Body of pancreas (tissue), 4 donors: ENCODE measurements at regions not wholly inside any gene's neighbourhood (a gene's known extent, or its start where the extent isn't known, plus 50 kb on each side); places are given as distances from the start of the nearest gene placed in this dataset.

ENCODE experiments used
- ATAC-seq: fragments of 150-250 bp; one replicate; pipeline ENCODE4 v1.9.1; 2016
- DNase-seq, 4 donors: peaks; one replicate each; pipeline ENCODE4 v3.0.0-alpha.2; 2019
- H3K27ac ChIP-seq, 4 donors: fragments of 200-600 bp; sonication (generic); 1 replicate in 3 of 4; 2 replicates in 1 of 4; pipeline versions ENCODE4 v1.5.1 to v1.6.1; 2016 to 2019; ENCODE audit warnings: mild to moderate bottlenecking in 1 of 4, mixed read lengths in 1 of 4, moderate library complexity in 1 of 4
- H3K27me3 ChIP-seq, 2 donors: fragments of 200-600 bp; sonication (generic); one replicate each; pipeline ENCODE4 v1.6.0; 2016; ENCODE audit warnings: mild to moderate bottlenecking in 1 of 2
- H3K36me3 ChIP-seq, 2 donors: fragments of 200-600 bp; sonication (generic); replicated peaks in 1 of 2; 2 replicates each; pipeline ENCODE4 v1.5.1; 2016; ENCODE audit warnings: low read depth in 2 of 2; ENCODE audit not compliant: insufficient read depth in 1 of 2
- H3K4me1 ChIP-seq: fragments of 200-600 bp; sonication (generic); one replicate; pipeline ENCODE4 v1.6.0; 2016
- H3K4me3 ChIP-seq, 2 donors: fragments of 200-600 bp; sonication (generic); 1 replicate in 1 of 2; 2 replicates in 1 of 2; pipeline ENCODE4 v1.5.1; 2016 to 2019
- H3K9me3 ChIP-seq, 3 donors: fragments of 200-600 bp; sonication (generic); 1 replicate in 2 of 3; 2 replicates in 1 of 3; pipeline ENCODE4 v1.5.1; 2016
- CTCF ChIP-seq, 7 experiments: fragments of 450-650 bp in 4 of 7; fragments of 200-600 bp in 3 of 7; sonication (generic) in 3 of 7; IDR thresholded peaks; one replicate each; pipeline ENCODE4 v1.5.1; 2016 to 2019; ENCODE audit warnings: antibody characterized with exemption in 7 of 7
- POLR2A ChIP-seq, 3 donors: fragments of 450-650 bp; IDR thresholded peaks; one replicate each; pipeline ENCODE4 v1.6.1; 2016; ENCODE audit warnings: antibody characterized with exemption in 3 of 3, mild to moderate bottlenecking in 2 of 3
- WGBS, 2 donors: methylation state at CpG; one replicate each; pipeline ENCODE4 v1.1.5; 2017; 5-methylcytosine and 5-hydroxymethylcytosine counted together
- intact Hi-C: fragments of 100-400 bp; cut with DNase I; formaldehyde crosslinking; loops from one replicate; pipeline ENCODE4 v1.15.1; 2023

DNA sequence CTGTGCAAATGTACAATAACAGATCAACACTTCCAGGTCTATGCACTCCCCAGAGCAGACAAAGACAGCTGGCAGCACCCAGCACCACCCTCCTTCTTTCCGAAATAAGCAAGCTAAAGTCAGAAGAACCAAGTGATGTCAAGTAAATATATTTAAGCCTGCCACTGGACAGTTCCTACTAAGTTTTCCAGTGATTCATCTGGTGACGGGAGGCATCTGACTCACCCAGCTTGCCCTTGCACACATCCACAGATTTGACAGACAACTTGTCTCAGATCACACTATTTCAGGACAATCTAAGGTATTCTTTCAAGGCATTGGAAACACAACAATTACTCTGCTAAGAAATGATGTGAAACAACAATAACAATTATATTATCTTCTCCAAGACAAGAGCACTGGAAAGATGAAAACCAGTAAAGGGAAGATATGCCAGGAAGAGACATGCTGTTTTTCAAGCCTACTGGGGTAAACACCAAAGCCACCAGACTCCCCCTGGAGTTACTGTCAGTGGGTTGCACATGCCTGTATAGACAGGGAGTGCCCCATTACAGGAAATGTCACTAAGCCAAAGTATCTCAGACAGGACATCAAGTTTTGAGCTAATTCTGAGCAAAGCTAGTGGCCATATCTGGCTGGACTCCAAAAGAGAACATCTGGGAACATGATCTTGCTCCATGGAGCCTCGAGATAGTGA lies 287.9 kb upstream of the KLHL29 start:
- no peak for DNase-seq
- intact Hi-C loops: no loop called here
- no peak overlapping the region for H3K4me3 ChIP-seq
- no peaks in the 10 kb centered on the region for H3K4me1 ChIP-seq
- TF ChIP-seq POLR2A (IDR thresholded peaks at IDR 0.05): no peak
- H3K9me3 ChIP-seq: no peaks in the 10 kb centered on the region
- no peak for ATAC-seq
- H3K27ac ChIP-seq: no peak overlapping the region
- no peaks in the 10 kb centered on the region for H3K27me3 ChIP-seq
- no peaks in the 10 kb centered on the region for H3K36me3 ChIP-seq
- 51 to 64% methylated on average over 3 of the region's 3 CpGs for WGBS, 2 donors

GRCh38 chr2:23100406-23100805 lies 284.6 kb upstream of the KLHL29 start:
- no peaks in the 10 kb centered on the region for H3K9me3 ChIP-seq
- H3K4me1 ChIP-seq: no peaks in the 10 kb centered on the region
- no peaks in the 10 kb centered on the region for H3K27me3 ChIP-seq
- DNase-seq (no peak), ATAC-seq (no peak)
- TF ChIP-seq POLR2A (IDR thresholded peaks at IDR 0.05) (no peak), CTCF (IDR thresholded peaks at IDR 0.05) (no peak)
- H3K27ac ChIP-seq: no peak overlapping the region
- 55 to 63% methylated on average over 2 of the region's 2 CpGs for WGBS, 2 donors
- no peak overlapping the region for H3K4me3 ChIP-seq
- no peaks in the 10 kb centered on the region for H3K36me3 ChIP-seq
- intact Hi-C loops: no loop called here

GRCh38 chr2:23106242-23106785 lies 278.7 kb upstream of the KLHL29 start:
- TF ChIP-seq POLR2A (IDR thresholded peaks at IDR 0.05) (no peak), CTCF (IDR thresholded peaks at IDR 0.05) (no peak)
- Histone ChIP-seq H3K27me3 (no peaks in the 10 kb centered on the region), H3K27ac (no peak overlapping the region), H3K4me3 (no peak overlapping the region), H3K36me3 (no peaks in the 10 kb centered on the region), H3K9me3 (no peaks in the 10 kb centered on the region), H3K4me1 (no peaks in the 10 kb centered on the region)
- ATAC-seq (no peak), DNase-seq (no peak)
- WGBS, 2 donors: 66 to 78% methylated on average over 4 of the region's 4 CpGs
- intact Hi-C loops: no loop called here

DNA sequence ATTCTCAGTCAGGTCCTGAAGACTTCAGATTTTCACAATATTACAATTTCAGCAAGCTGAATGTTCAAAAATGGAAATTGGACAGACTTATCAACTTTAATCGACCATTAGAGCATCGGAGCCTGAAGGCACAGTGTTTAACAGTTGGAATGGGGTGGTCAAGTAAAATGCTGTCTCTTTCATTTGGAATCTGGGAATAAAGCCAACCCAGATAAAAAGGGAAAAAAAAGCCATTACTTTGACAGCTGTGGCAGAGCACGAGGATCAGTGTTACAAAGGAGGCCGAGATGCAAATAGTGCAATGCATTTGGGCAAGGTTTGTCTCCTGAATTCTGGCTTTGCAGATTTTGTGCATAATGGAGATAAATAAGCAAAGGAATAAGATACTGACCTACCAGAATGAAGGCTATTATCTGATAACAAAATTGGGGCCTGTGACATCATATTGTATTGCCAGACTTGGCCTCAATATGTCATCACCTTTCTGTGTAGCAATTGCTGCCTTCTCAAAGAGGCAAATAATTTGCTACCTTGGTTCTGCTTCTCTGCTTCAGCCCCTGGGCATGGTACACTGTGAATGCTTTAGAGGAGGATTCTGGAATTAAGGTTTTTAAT lies 277.5 kb upstream of the KLHL29 start:
- Histone ChIP-seq H3K36me3 (no peaks in the 10 kb centered on the region), H3K9me3 (no peaks in the 10 kb centered on the region), H3K4me1 (no peaks in the 10 kb centered on the region), H3K4me3 (no peak overlapping the region), H3K27me3 (no peaks in the 10 kb centered on the region), H3K27ac (no peak overlapping the region)
- ATAC-seq: no peak
- TF ChIP-seq CTCF (IDR thresholded peaks at IDR 0.05) (no peak), POLR2A (IDR thresholded peaks at IDR 0.05) (no peak)
- WGBS, 2 donors: 53 to 68% methylated on average over 4 of the region's 4 CpGs
- no peak for DNase-seq
- intact Hi-C loops: no loop called here

- no peaks in the 10 kb centered on the region for H3K4me1 ChIP-seq
- DNase-seq (no peak), ATAC-seq (no peak)
- H3K36me3 ChIP-seq: no peaks in the 10 kb centered on the region
- intact Hi-C loops: no loop called here
- 25 to 33% methylated on average over 2 of the region's 2 CpGs for WGBS, 2 donors
- no peaks in the 10 kb centered on the region for H3K27me3 ChIP-seq
- no peaks in the 10 kb centered on the region for H3K9me3 ChIP-seq
- H3K27ac ChIP-seq: no peak overlapping the region
- no peak overlapping the region for H3K4me3 ChIP-seq
- TF ChIP-seq POLR2A (IDR thresholded peaks at IDR 0.05): no peak
Observed at GRCh38 chr2:23111263-23111662, 273.7 kb upstream of the KLHL29 start.
